Kidney epithelial cell (primary cell): ENCODE measurements at regions not wholly inside any gene's neighbourhood (a gene's known extent, or its start where the extent isn't known, plus 50 kb on each side); places are given as distances from the start of the nearest gene placed in this dataset.

Experiments used
- DNase-seq: peaks from one replicate; pipeline ENCODE4 v3.0.0-alpha.2; 2010; ENCODE audit warnings: low read depth
- H3K27me3 ChIP-seq: 2 replicates; pipeline ENCODE4 v1.6.0; 2011; ENCODE audit warnings: low read length; ENCODE audit not compliant: control insufficient read depth, insufficient read depth
- H3K36me3 ChIP-seq: 2 replicates; pipeline ENCODE4 v1.5.1; 2011; ENCODE audit warnings: low read length; ENCODE audit not compliant: control insufficient read depth, insufficient read depth
- H3K4me3 ChIP-seq: 2 replicates; pipeline ENCODE4 v1.5.1; 2011; ENCODE audit warnings: low read depth, mild to moderate bottlenecking, control low read depth, low read length
- CTCF ChIP-seq: IDR thresholded peaks from 2 replicates; pipeline ENCODE4 v1.5.1; 2011; ENCODE audit warnings: mild to moderate bottlenecking, moderate library complexity, low read length, control low read depth, inconsistent platforms; ENCODE audit not compliant: insufficient read depth, poor library complexity, severe bottlenecking

- TF ChIP-seq CTCF = no peak
- Histone ChIP-seq H3K4me3 (no peak overlapping the region), H3K27me3 (no peaks in the 10 kb centered on the region), H3K36me3 (no peaks in the 10 kb centered on the region)
- no peak for DNase-seq
Measured at GRCh38 chr16:64058685-64059084, 1063.2 kb downstream of the CDH11 start.

- peak; percentile 49 for TF ChIP-seq CTCF
- no peak overlapping the region for H3K4me3 ChIP-seq
- DNase-seq = no peak
- no peaks in the 10 kb centered on the region for H3K27me3 ChIP-seq
- no peaks in the 10 kb centered on the region for H3K36me3 ChIP-seq
Measured at GRCh38 chr16:64051824-64052223, 1070.0 kb downstream of the CDH11 start.

GRCh38 chr16:64047878-64048277, 1074.0 kb downstream of the CDH11 start:
- Histone ChIP-seq H3K4me3 (no peak overlapping the region), H3K36me3 (no peaks in the 10 kb centered on the region), H3K27me3 (no peaks in the 10 kb centered on the region)
- DNase-seq = no peak
- no peak for TF ChIP-seq CTCF

GRCh38 chr16:64047207-64047606, 1074.7 kb downstream of the CDH11 start:
- TF ChIP-seq CTCF = no peak
- no peaks in the 10 kb centered on the region for H3K36me3 ChIP-seq
- H3K27me3 ChIP-seq = no peaks in the 10 kb centered on the region
- H3K4me3 ChIP-seq = no peak overlapping the region
- no peak for DNase-seq

- TF ChIP-seq CTCF = no peak
- Histone ChIP-seq H3K27me3 (no peaks in the 10 kb centered on the region), H3K36me3 (no peaks in the 10 kb centered on the region), H3K4me3 (no peak overlapping the region)
- DNase-seq = no peak
Measured at GRCh38 chr16:64035337-64035736, 1086.5 kb downstream of the CDH11 start.

GRCh38 chr16:64019339-64019738, 1102.5 kb downstream of the CDH11 start:
- no peaks in the 10 kb centered on the region for H3K27me3 ChIP-seq

More at GRCh38 chr16:64019339-64019738, 1102.5 kb downstream of the CDH11 start:
- DNase-seq = no peak
- Histone ChIP-seq H3K36me3 (no peaks in the 10 kb centered on the region), H3K4me3 (no peak overlapping the region)
- TF ChIP-seq CTCF = no peak
